ENCODE measurements at regions not wholly inside any gene's neighbourhood (a gene's known extent, or its start where the extent isn't known, plus 50 kb on each side); places are given as distances from the start of the nearest gene placed in this dataset.

- no peak overlapping the region for H2AFZ ChIP-seq
- H4K20me1 ChIP-seq (ENCODE audit: insufficient read depth), result no peaks in the 10 kb centered on the region
- no peaks in the 10 kb centered on the region for H3K27me3 ChIP-seq (replicated peaks; ENCODE audit: insufficient read depth)
- H3K9me2 ChIP-seq (ENCODE audit: insufficient read depth), result no peaks in the 10 kb centered on the region
- H3K4me3 ChIP-seq, result peak overlapping the region; percentile 6; the same call in 1 of the 2 replicates
- in situ Hi-C loops (cut with MboI), result no loop called here
- 0 out of 2 replicates have a peak, but pooled peaks cover 4% of the 10 kb centered on the region for H3F3A ChIP-seq (ENCODE audit: insufficient read depth)
- no peak overlapping the region for H3K4me2 ChIP-seq (ENCODE audit: unreplicated experiment)
- no peak for TF ChIP-seq EZH2phosphoT487 (IDR thresholded peaks at IDR 0.05; ENCODE audit: insufficient read depth, low read depth)
- TF ChIP-seq EZH2 (IDR thresholded peaks at IDR 0.05; ENCODE audit: insufficient read depth, poor library complexity, severe bottlenecking), result no peak
- H3K79me2 ChIP-seq (ENCODE audit: insufficient read depth), result 0 out of 2 replicates have a peak, but pooled peaks cover 6% of the 10 kb centered on the region
- no peak overlapping the region for H3K9ac ChIP-seq
- no peak overlapping the region for H3K27ac ChIP-seq
- no peaks in the 10 kb centered on the region for H3K9me3 ChIP-seq (ENCODE audit: low read depth)
- DNase-seq, result no peak
- no peaks in the 10 kb centered on the region for H3K36me3 ChIP-seq (ENCODE audit: low read depth)
- peaks cover 19% of the 10 kb centered on the region for H3K4me1 ChIP-seq (ENCODE audit: insufficient read depth)
- WGBS, 2 experiments (ENCODE audit: low coverage in 1 of 2, low lambda C conversion rate in 2 of 2, missing lambda C conversion rate in 2 of 2), result 77 to 81% methylated on average over 3 of the region's 3 CpGs
These were observed 201.2 kb upstream of the PRKCQ start for GRCh38 chr10:6781133-6781770.

DNA sequence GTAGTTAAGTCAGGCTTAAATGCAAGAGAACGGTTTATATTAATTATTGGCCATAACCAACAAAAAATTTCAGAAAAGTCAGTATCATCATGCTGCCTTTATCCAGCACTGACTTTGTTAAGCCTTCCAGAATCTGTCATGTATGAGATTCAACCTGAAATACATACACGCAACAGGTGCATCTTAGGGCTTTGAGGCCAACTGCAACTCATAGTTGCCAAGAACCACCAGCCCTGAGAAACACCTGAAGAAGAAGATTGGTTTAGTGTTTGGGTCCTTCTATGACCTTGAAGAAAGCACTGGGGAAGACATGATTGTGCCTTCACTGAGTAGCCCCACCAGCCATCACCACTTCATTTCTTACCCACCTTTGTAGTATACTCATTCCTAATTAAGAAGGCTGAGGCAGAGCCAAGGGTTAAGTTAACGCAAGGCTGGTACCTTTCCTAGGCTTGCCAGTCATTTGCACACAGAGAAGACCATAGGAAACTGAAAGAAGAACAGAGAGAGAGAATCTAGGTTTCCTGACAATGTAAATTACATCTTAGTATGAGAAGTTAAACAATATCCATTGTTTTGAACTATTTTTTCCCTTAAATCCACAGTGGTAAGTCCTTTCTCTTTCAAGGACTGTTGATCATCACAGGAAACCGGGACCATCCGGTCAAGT, 200.1 kb upstream of the PRKCQ start:
- H3K9ac ChIP-seq, result peak overlapping the region; percentile 76
- H3K27ac ChIP-seq, result peak overlapping the region; percentile 89
- no peak for TF ChIP-seq EZH2 (IDR thresholded peaks at IDR 0.05; ENCODE audit: insufficient read depth, poor library complexity, severe bottlenecking)
- no peak for TF ChIP-seq EZH2phosphoT487 (IDR thresholded peaks at IDR 0.05; ENCODE audit: insufficient read depth, low read depth)

GRCh38 chr10:6778992-6779701, 199.1 kb upstream of the PRKCQ start:
- peak overlapping the region; percentile 89 for H3K27ac ChIP-seq
- peak overlapping the region; percentile 76 for H3K9ac ChIP-seq
- 0 out of 2 replicates have a peak, but pooled peaks cover 6% of the 10 kb centered on the region for H3K79me2 ChIP-seq (ENCODE audit: insufficient read depth)
- in situ Hi-C loops (cut with MboI), result no loop called here
- no peaks in the 10 kb centered on the region for H3K9me2 ChIP-seq (ENCODE audit: insufficient read depth)
- peak overlapping the region; percentile 52 for H2AFZ ChIP-seq
- WGBS, 2 experiments (ENCODE audit: low coverage in 1 of 2, low lambda C conversion rate in 2 of 2, missing lambda C conversion rate in 2 of 2), result 2 to 4% methylated on average over 3 to 4 of the region's 4 CpGs
- no peaks in the 10 kb centered on the region for H3K36me3 ChIP-seq (ENCODE audit: low read depth)
- TF ChIP-seq EZH2 (IDR thresholded peaks at IDR 0.05; ENCODE audit: insufficient read depth, poor library complexity, severe bottlenecking), result no peak
- no peak for TF ChIP-seq EZH2phosphoT487 (IDR thresholded peaks at IDR 0.05; ENCODE audit: insufficient read depth, low read depth)
- peak overlapping the region; percentile 74 for H3K4me2 ChIP-seq (ENCODE audit: unreplicated experiment)
- peak overlapping the region; percentile 49 for H3K4me3 ChIP-seq
- H3F3A ChIP-seq (ENCODE audit: insufficient read depth), result no peaks in the 10 kb centered on the region
- DNase-seq, result peak; percentile 99
- peaks cover 15% of the 10 kb centered on the region for H3K4me1 ChIP-seq (ENCODE audit: insufficient read depth)
- no peaks in the 10 kb centered on the region for H4K20me1 ChIP-seq (ENCODE audit: insufficient read depth)
- no peaks in the 10 kb centered on the region for H3K9me3 ChIP-seq (ENCODE audit: low read depth)
- H3K27me3 ChIP-seq (replicated peaks; ENCODE audit: insufficient read depth), result no peaks in the 10 kb centered on the region

More for the DNA sequence above, 200.1 kb upstream of the PRKCQ start:
- H3K79me2 ChIP-seq (ENCODE audit: insufficient read depth), result 0 out of 2 replicates have a peak, but pooled peaks cover 6% of the 10 kb centered on the region
- peaks cover 15% of the 10 kb centered on the region for H3K4me1 ChIP-seq (ENCODE audit: insufficient read depth)
- H3K27me3 ChIP-seq (replicated peaks; ENCODE audit: insufficient read depth), result no peaks in the 10 kb centered on the region
- 0 out of 2 replicates have a peak overlapping the region, but pooled peaks have one; percentile 7 for H2AFZ ChIP-seq
- peak overlapping the region; percentile 74 for H3K4me2 ChIP-seq (ENCODE audit: unreplicated experiment)
- WGBS, 2 experiments (ENCODE audit: low coverage in 1 of 2, low lambda C conversion rate in 2 of 2, missing lambda C conversion rate in 2 of 2), result 82% methylated on average over 5 of the region's 5 CpGs
- H4K20me1 ChIP-seq (ENCODE audit: insufficient read depth), result no peaks in the 10 kb centered on the region
- peak overlapping the region; percentile 49 for H3K4me3 ChIP-seq
- H3K9me2 ChIP-seq (ENCODE audit: insufficient read depth), result no peaks in the 10 kb centered on the region
- in situ Hi-C loops (cut with MboI), result no loop called here
- H3F3A ChIP-seq (ENCODE audit: insufficient read depth), result no peaks in the 10 kb centered on the region
- no peaks in the 10 kb centered on the region for H3K9me3 ChIP-seq (ENCODE audit: low read depth)
- no peaks in the 10 kb centered on the region for H3K36me3 ChIP-seq (ENCODE audit: low read depth)
- DNase-seq, result no peak

GRCh38 chr10:6776170-6776569, 196.1 kb upstream of the PRKCQ start:
- no peaks in the 10 kb centered on the region for H3K27me3 ChIP-seq (replicated peaks; ENCODE audit: insufficient read depth)
- peaks cover 15% of the 10 kb centered on the region for H3K4me1 ChIP-seq (ENCODE audit: insufficient read depth)
- TF ChIP-seq EZH2phosphoT487 (IDR thresholded peaks at IDR 0.05; ENCODE audit: insufficient read depth, low read depth) (no peak), EZH2 (IDR thresholded peaks at IDR 0.05; ENCODE audit: insufficient read depth, poor library complexity, severe bottlenecking) (no peak)
- 62 to 64% methylated on average over 5 of the region's 5 CpGs for WGBS, 2 experiments (ENCODE audit: low coverage in 1 of 2, low lambda C conversion rate in 2 of 2, missing lambda C conversion rate in 2 of 2)
- no peak overlapping the region for H3K9ac ChIP-seq
- H3K9me3 ChIP-seq (ENCODE audit: low read depth), result no peaks in the 10 kb centered on the region
- no peak for DNase-seq
- H2AFZ ChIP-seq, result no peak overlapping the region
- H3K4me3 ChIP-seq, result no peak overlapping the region
- H3K79me2 ChIP-seq (ENCODE audit: insufficient read depth), result 0 out of 2 replicates have a peak, but pooled peaks cover 6% of the 10 kb centered on the region
- in situ Hi-C loops (cut with MboI), result no loop called here
- H3K36me3 ChIP-seq (ENCODE audit: low read depth), result no peaks in the 10 kb centered on the region
- no peaks in the 10 kb centered on the region for H3F3A ChIP-seq (ENCODE audit: insufficient read depth)
- H3K27ac ChIP-seq, result no peak overlapping the region
- no peak overlapping the region for H3K4me2 ChIP-seq (ENCODE audit: unreplicated experiment)
- H4K20me1 ChIP-seq (ENCODE audit: insufficient read depth), result no peaks in the 10 kb centered on the region
- no peaks in the 10 kb centered on the region for H3K9me2 ChIP-seq (ENCODE audit: insufficient read depth)
